Fibroblast of skin of back (primary cell): ENCODE measurements at regions not wholly inside any gene's neighbourhood (a gene's known extent, or its start where the extent isn't known, plus 50 kb on each side); places are given as distances from the start of the nearest gene placed in this dataset.
"Not testable (repeated sequence)": the region's sequence is repeated elsewhere in the genome, so short reads cannot be mapped to it uniquely, and the experiment has no call there.

Experiments used
- DNase-seq: peaks from one replicate; pipeline ENCODE4 v3.0.0-alpha.2; 2013

GRCh38 chr16:22436823-22437652 is 62.6 kb upstream of the CDR2 start:
- DNase-seq, result peak; percentile 78

- DNase-seq, result not testable (repeated sequence)
Observed at GRCh38 chr16:22436326-22436822, 62.0 kb upstream of the CDR2 start.

DNA sequence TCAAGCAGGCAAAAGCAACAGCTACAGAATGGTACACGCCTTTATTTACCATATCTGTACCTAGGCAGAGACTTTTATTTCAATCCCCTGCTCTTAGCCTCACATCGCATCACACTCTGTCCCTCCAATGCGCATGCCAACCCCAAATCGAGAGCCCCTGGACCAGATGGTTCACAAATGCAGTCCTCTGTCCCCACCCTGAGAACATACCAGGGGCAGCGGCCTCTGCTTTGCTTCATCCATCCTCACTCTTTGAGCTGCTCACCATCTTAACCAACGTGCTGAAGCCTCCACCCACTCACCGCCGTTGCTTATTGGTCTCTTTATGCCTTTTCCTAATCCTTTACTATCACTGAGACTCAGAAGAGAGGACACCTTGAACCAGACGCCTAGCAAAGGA is 56.9 kb upstream of the CDR2 start:
- not testable (repeated sequence) for DNase-seq

DNA sequence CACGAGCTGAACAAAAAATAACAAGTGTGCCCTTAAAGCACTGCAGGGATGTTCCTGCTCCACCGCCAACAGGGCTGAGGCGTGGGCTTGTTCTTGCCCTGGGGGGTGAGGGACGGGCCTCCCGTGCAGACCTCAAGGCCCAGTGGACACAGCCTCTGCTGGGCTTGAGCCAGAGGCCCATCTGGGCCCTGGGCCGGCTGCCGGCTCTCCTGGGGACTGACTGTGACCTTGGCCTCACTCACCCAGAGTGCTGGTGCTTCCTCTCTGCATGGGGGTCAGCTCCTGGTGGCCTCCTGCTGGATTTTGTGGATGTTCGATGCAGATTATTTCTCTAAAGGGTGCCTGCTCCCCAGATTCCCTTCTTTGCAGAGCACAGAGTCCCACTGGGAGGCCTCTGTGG is 54.2 kb upstream of the CDR2 start:
- DNase-seq, result no peak

DNA sequence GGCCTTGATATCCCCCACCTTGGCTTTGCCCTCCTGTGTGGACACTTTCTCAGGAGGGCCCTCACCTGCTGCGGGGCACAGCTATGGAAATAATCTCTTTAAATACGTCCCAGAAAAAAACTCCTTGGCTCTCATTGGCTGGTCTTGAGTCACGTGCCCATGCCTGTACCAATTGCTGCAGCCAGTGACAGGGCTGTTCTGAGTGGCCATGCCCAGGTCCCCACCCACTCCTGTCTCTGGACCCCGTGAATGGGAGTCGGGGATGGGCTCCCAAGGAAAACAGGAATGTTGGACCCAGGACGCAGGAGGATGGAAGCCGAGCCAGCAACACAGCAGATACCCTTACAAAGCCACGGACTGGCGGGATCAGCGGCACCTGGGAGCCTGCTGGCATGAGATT is 53.1 kb upstream of the CDR2 start:
- DNase-seq, result no peak

GRCh38 chr16:22425847-22426246 is 51.4 kb upstream of the CDR2 start:
- no peak for DNase-seq

- peak; percentile 59 for DNase-seq
Observed at GRCh38 chr16:22425036-22425801, 50.8 kb upstream of the CDR2 start.

- peak; percentile 36 for DNase-seq
Observed at GRCh38 chr16:22424161-22424937, 49.9 kb upstream of the CDR2 start.
